H1 (cell line): ENCODE measurements at regions not wholly inside any gene's neighbourhood (a gene's known extent, or its start where the extent isn't known, plus 50 kb on each side); places are given as distances from the start of the nearest gene placed in this dataset.

Experiments used
- CTCF ChIA-PET: fragments of 300-600 bp; sonication (Branson Sonifier 250); formaldehyde crosslinking; loops from one replicate; lab custom pipeline; 2021; ENCODE audit not compliant: partially characterized antibody; lab: Charles Lee
- POLR2A ChIA-PET: fragments of 300-600 bp; sonication (Branson Sonifier 250); formaldehyde crosslinking; loops from one replicate; lab custom pipeline; 2021; ENCODE audit warnings: inconsistent platforms; ENCODE audit not compliant: partially characterized antibody; lab: Charles Lee
- DNase-seq, 2 experiments: peaks; one replicate each; pipeline versions ENCODE4 v3.0.0 to v3.0.0-alpha.2; 2010 to 2022; ENCODE audit warnings: low spot score in 2 of 2, low read depth in 1 of 2, mixed read lengths in 1 of 2
- FAIRE-seq: peaks from 2 replicates; lab custom pipeline; 2011; peaks lifted over from hg19 to GRCh38; lab: Jason Lieb, UNC
- H2AFZ ChIP-seq: 2 replicates; pipeline ENCODE4 v1.8.1; 2012; ENCODE audit warnings: low read length, inconsistent platforms
- H2AK5ac ChIP-seq: 2 replicates; pipeline ENCODE4 v1.6.1; 2013; ENCODE audit warnings: low read depth, low read length
- H2BK120ac ChIP-seq: replicated peaks from 2 replicates; pipeline ENCODE3; 2013; ENCODE audit warnings: low read depth, low read length, inconsistent platforms
- H2BK12ac ChIP-seq: 2 replicates; pipeline ENCODE4 v1.6.1; 2013; ENCODE audit warnings: low read depth, low read length
- H2BK15ac ChIP-seq: 2 replicates; pipeline ENCODE4 v1.6.1; 2013; ENCODE audit warnings: low read length
- H2BK20ac ChIP-seq: 2 replicates; pipeline ENCODE4 v1.6.1; 2013; ENCODE audit warnings: low read length
- H2BK5ac ChIP-seq: 2 replicates; pipeline ENCODE4 v1.6.1; 2013; ENCODE audit warnings: low read depth, low read length
- H3K14ac ChIP-seq: 2 replicates; pipeline ENCODE4 v1.6.1; 2013; ENCODE audit warnings: inconsistent platforms; ENCODE audit not compliant: insufficient read length
- H3K18ac ChIP-seq: 2 replicates; pipeline ENCODE4 v1.6.1; 2013; ENCODE audit warnings: low read length; ENCODE audit errors: extremely low read depth
- H3K23ac ChIP-seq: 2 replicates; pipeline ENCODE4 v1.6.1; 2013; ENCODE audit warnings: inconsistent platforms; ENCODE audit not compliant: insufficient read length
- H3K23me2 ChIP-seq: 2 replicates; pipeline ENCODE4 v1.6.1; 2013; ENCODE audit warnings: low read depth, low read length
- H3K27ac ChIP-seq: 2 replicates; pipeline ENCODE4 v1.6.1; 2011; ENCODE audit warnings: low read depth, low read length, inconsistent platforms
- H3K27me3 ChIP-seq, 4 experiments: replicated peaks in 1 of 4; 1 replicate in 1 of 4; 2 replicates in 3 of 4; pipeline versions ENCODE4 v1.6.1 to v1.8.1; 2011 to 2013; ENCODE audit warnings: low read length in 3 of 4, mild to moderate bottlenecking in 3 of 4, inconsistent platforms in 2 of 4, mixed read lengths in 2 of 4, moderate library complexity in 1 of 4; ENCODE audit not compliant: control insufficient read depth in 3 of 4, insufficient read depth in 3 of 4; ENCODE audit errors: extremely low read depth in 1 of 4
- H3K36me3 ChIP-seq, 4 experiments: 2 replicates each; pipeline versions ENCODE4 v1.6.1 to v1.8.1; 2011 to 2013; ENCODE audit warnings: mild to moderate bottlenecking in 4 of 4, low read length in 3 of 4, moderate library complexity in 2 of 4, control low read depth in 1 of 4, inconsistent platforms in 1 of 4; ENCODE audit not compliant: insufficient read depth in 4 of 4, control insufficient read depth in 2 of 4
- H3K4ac ChIP-seq: replicated peaks from 2 replicates; pipeline ENCODE3; 2013; ENCODE audit warnings: low read length, low read depth, mixed read lengths, inconsistent platforms; ENCODE audit not compliant: insufficient read length
- H3K4me1 ChIP-seq, 4 experiments: replicated peaks in 1 of 4; 1 replicate in 1 of 4; 2 replicates in 3 of 4; pipeline versions ENCODE4 v1.6.1 to v1.8.1; 2011 to 2013; ENCODE audit warnings: low read length in 3 of 4, inconsistent platforms in 2 of 4, mixed read lengths in 1 of 4; ENCODE audit not compliant: insufficient read depth in 4 of 4, control insufficient read depth in 3 of 4
- H3K4me2 ChIP-seq, 2 experiments: 2 replicates each; pipeline versions ENCODE4 v1.6.1 to v1.8.1; 2011 to 2013; ENCODE audit warnings: low read depth in 2 of 2, low read length in 2 of 2, control low read depth in 1 of 2, inconsistent platforms in 1 of 2, mild to moderate bottlenecking in 1 of 2; ENCODE audit not compliant: insufficient read depth in 1 of 2
- H3K4me3 ChIP-seq, 4 experiments: fragments of 200-600, 300-600 bp in 1 of 4; sonication (generic), shearing (Covaris generic), sonication (Bioruptor Twin) in 1 of 4; 2 replicates each; pipeline versions ENCODE4 v1.5.1 to v1.8.1; 2011 to 2016; ENCODE audit warnings: low read length in 4 of 4, low read depth in 3 of 4, control low read depth in 2 of 4, inconsistent platforms in 2 of 4, mild to moderate bottlenecking in 2 of 4, mixed read lengths in 1 of 4, moderate library complexity in 1 of 4; ENCODE audit not compliant: insufficient read depth in 2 of 4; ENCODE audit errors: extremely low read depth in 1 of 4
- H3K56ac ChIP-seq: replicated peaks from 2 replicates; pipeline ENCODE3; 2013; ENCODE audit warnings: low read depth, mild to moderate bottlenecking, mixed read lengths, low read length, inconsistent platforms; ENCODE audit not compliant: insufficient read length
- H3K79me1 ChIP-seq: 2 replicates; pipeline ENCODE4 v1.6.1; 2013; ENCODE audit warnings: low read depth, low read length, control low read depth
- H3K79me2 ChIP-seq, 2 experiments: 2 replicates each; pipeline versions ENCODE4 v1.6.1 to v1.8.1; 2012 to 2013; ENCODE audit warnings: low read length in 2 of 2, mild to moderate bottlenecking in 2 of 2, inconsistent platforms in 1 of 2; ENCODE audit not compliant: insufficient read depth in 2 of 2, control insufficient read depth in 1 of 2
- H3K9ac ChIP-seq, 4 experiments: replicated peaks in 1 of 4; 1 replicate in 1 of 4; 2 replicates in 3 of 4; pipeline versions ENCODE4 v1.6.1 to v1.8.1; 2011 to 2013; ENCODE audit warnings: low read depth in 3 of 4, low read length in 3 of 4, control low read depth in 2 of 4, mild to moderate bottlenecking in 2 of 4, moderate library complexity in 2 of 4, inconsistent platforms in 1 of 4; ENCODE audit errors: extremely low read depth in 1 of 4
- H3K9me3 ChIP-seq, 2 experiments: 2 replicates each; pipeline versions ENCODE4 v1.6.1 to v1.8.1; 2012 to 2013; ENCODE audit warnings: mild to moderate bottlenecking in 2 of 2, moderate library complexity in 2 of 2, control low read depth in 1 of 2, inconsistent platforms in 1 of 2, low read depth in 1 of 2, low read length in 1 of 2, mixed read lengths in 1 of 2; ENCODE audit not compliant: insufficient read depth in 2 of 2
- H4K20me1 ChIP-seq, 2 experiments: replicated peaks in 1 of 2; 2 replicates each; pipeline versions ENCODE3 to v1.8.1; 2011 to 2013; ENCODE audit warnings: inconsistent platforms in 2 of 2, low read length in 2 of 2, mild to moderate bottlenecking in 1 of 2; ENCODE audit not compliant: insufficient read depth in 2 of 2, control insufficient read depth in 1 of 2
- H4K5ac ChIP-seq: 2 replicates; pipeline ENCODE4 v1.6.1; 2013; ENCODE audit warnings: low read length, low read depth, mixed read lengths, inconsistent platforms; ENCODE audit not compliant: insufficient read length
- H4K8ac ChIP-seq: 2 replicates; pipeline ENCODE4 v1.8.0; 2013; ENCODE audit warnings: mild to moderate bottlenecking, moderate library complexity, low read length, inconsistent platforms; ENCODE audit not compliant: insufficient read depth; ENCODE audit errors: extremely low read depth
- H4K91ac ChIP-seq: replicated peaks from 2 replicates; pipeline ENCODE3; 2013; ENCODE audit warnings: low read length, mixed read lengths, inconsistent platforms; ENCODE audit not compliant: insufficient read length
- ATF3 ChIP-seq: IDR thresholded peaks from 2 replicates; pipeline ENCODE4 v1.6.1; 2011; ENCODE audit warnings: low read depth, mild to moderate bottlenecking, low read length; ENCODE audit not compliant: insufficient read depth
- BRCA1 ChIP-seq: IDR thresholded peaks from 2 replicates; pipeline ENCODE4 v1.6.1; 2012; ENCODE audit warnings: low read depth, low read length, improper control_type of control experiment
- CREB1 ChIP-seq: IDR thresholded peaks from 2 replicates; pipeline ENCODE4 v1.6.1; 2012; ENCODE audit warnings: inconsistent platforms
- EZH2 ChIP-seq: fragments of 200-600 bp; sonication (generic); IDR thresholded peaks from 2 replicates; pipeline ENCODE4 v1.7.1; 2012; ENCODE audit warnings: low read depth, mild to moderate bottlenecking, moderate library complexity, low read length, inconsistent platforms; ENCODE audit not compliant: severe bottlenecking
- HDAC2 ChIP-seq, 2 experiments: fragments of 300-600 bp in 1 of 2; sonication (generic) in 1 of 2; IDR thresholded peaks; 2 replicates each; pipeline ENCODE4 v1.6.1; 2011 to 2012; ENCODE audit warnings: low read depth in 2 of 2, low read length in 2 of 2, mild to moderate bottlenecking in 2 of 2, moderate library complexity in 2 of 2, borderline replicate concordance in 1 of 2, inconsistent platforms in 1 of 2
- JUN ChIP-seq: IDR thresholded peaks from 2 replicates; pipeline ENCODE4 v1.6.1; 2011; ENCODE audit warnings: low read depth, mild to moderate bottlenecking, improper control_type of control experiment, low read length
- KDM4A ChIP-seq: IDR thresholded peaks from one replicate; pipeline ENCODE4 v1.7.1; 2012; ENCODE audit warnings: low read depth, mild to moderate bottlenecking, moderate library complexity, low read length, inconsistent platforms; ENCODE audit not compliant: severe bottlenecking
- KDM5A ChIP-seq: fragments of 200-600 bp; IDR thresholded peaks from 2 replicates; pipeline ENCODE4 v1.7.1; 2012; ENCODE audit warnings: mild to moderate bottlenecking, low read length, inconsistent platforms, mixed read lengths
- PHF8 ChIP-seq: fragments of 200-600 bp; sonication (generic); conservative IDR thresholded peaks from 2 replicates; pipeline ENCODE4 v1.7.1; 2012; ENCODE audit warnings: low read depth, mild to moderate bottlenecking, inconsistent platforms, low read length, moderate library complexity
- POLR2AphosphoS5 ChIP-seq: IDR thresholded peaks from 2 replicates; pipeline ENCODE4 v1.6.1; 2011; ENCODE audit warnings: low read depth, low read length
- RNF2 ChIP-seq: fragments of 200-900, 300-1000 bp; sonication (generic); IDR thresholded peaks from 2 replicates; pipeline ENCODE4 v1.7.1; 2016; ENCODE audit warnings: borderline replicate concordance, low read depth, mild to moderate bottlenecking, antibody characterized with exemption, low read length; ENCODE audit not compliant: poor library complexity, severe bottlenecking; ENCODE audit errors: missing control alignments
- SAP30 ChIP-seq: fragments of 300-600 bp; sonication (generic); IDR thresholded peaks from 2 replicates; pipeline ENCODE4 v1.7.1; 2012; ENCODE audit warnings: low read length, moderate library complexity, mild to moderate bottlenecking, inconsistent platforms; ENCODE audit not compliant: insufficient read depth, insufficient replicate concordance
- SRF ChIP-seq: IDR thresholded peaks from 2 replicates; pipeline ENCODE4 v1.6.1; 2011; ENCODE audit warnings: mild to moderate bottlenecking, low read depth, low read length, moderate library complexity
- TEAD4 ChIP-seq: IDR thresholded peaks from 2 replicates; pipeline ENCODE4 v1.6.1; 2012; ENCODE audit warnings: low read depth, low read length, inconsistent platforms, mixed read lengths

GRCh38 chr7:9876053-9876452 lies 1097.6 kb upstream of the PHF14 start:
- Histone ChIP-seq H2BK20ac (no peak overlapping the region), H3K4me3 (no peak overlapping the region), H3K79me2 (no peaks in the 10 kb centered on the region), H3K23ac (no peak overlapping the region), H3K9ac (no peak overlapping the region), H2AFZ (no peak overlapping the region), H3K27me3 (no peaks in the 10 kb centered on the region), H3K4ac (no peak overlapping the region), H2BK120ac (no peak overlapping the region), H2BK12ac (no peak overlapping the region), H2BK5ac (no peak overlapping the region), H4K91ac (no peak overlapping the region), H3K14ac (no peak overlapping the region), H3K9me3 (no peaks in the 10 kb centered on the region), H3K4me1 (no peaks in the 10 kb centered on the region), H3K36me3 (no peaks in the 10 kb centered on the region), H3K18ac (no peak overlapping the region), H3K56ac (no peak overlapping the region), H3K79me1 (no peaks in the 10 kb centered on the region), H3K4me2 (no peak overlapping the region), H3K27ac (no peak overlapping the region), H4K8ac (no peak overlapping the region), H4K5ac (no peak overlapping the region), H3K23me2 (no peaks in the 10 kb centered on the region), H2BK15ac (no peak overlapping the region), H4K20me1 (no peaks in the 10 kb centered on the region), H2AK5ac (no peak overlapping the region)
- no peak for TF ChIP-seq RNF2
- no peak for TF ChIP-seq ATF3
- no peak for TF ChIP-seq TEAD4
- TF ChIP-seq EZH2, result no peak
- TF ChIP-seq HDAC2 (IDR thresholded peaks at IDR 0.05; ENCODE audit: borderline replicate concordance in 1 of 2, low read depth in 2 of 2, low read length in 2 of 2), result no peak
- no peak for TF ChIP-seq SAP30
- TF ChIP-seq SRF, result no peak
- no peak for TF ChIP-seq CREB1
- no peak for TF ChIP-seq JUN
- no peak for TF ChIP-seq KDM5A
- TF ChIP-seq KDM4A, result no peak
- TF ChIP-seq POLR2AphosphoS5, result no peak
- TF ChIP-seq BRCA1, result no peak
- no peak for TF ChIP-seq PHF8
- FAIRE-seq (no peak), DNase-seq (no peak)
- ChIA-PET POLR2A (no interaction called here), CTCF (interaction anchor here (1.5 kb wide), 1 partner anchor 13 kb away, joined by 3 read pairs; no protein-coding TSS in a partner anchor)
